HEK293T (cell line): ENCODE measurements at regions not wholly inside any gene's neighbourhood (a gene's known extent, or its start where the extent isn't known, plus 50 kb on each side); places are given as distances from the start of the nearest gene placed in this dataset.
A peak's percentile ranks its signal among the peaks of the same experiment; 100 is the strongest.

Experiments used
- CTCF ChIA-PET: fragments of 350-600 bp; formaldehyde crosslinking; extraction: SDS; loops from one replicate; lab custom pipeline; 2021; ENCODE audit warnings: antibody characterized with exemption, inconsistent platforms; lab: Yijun Ruan, JAX
- POLR2A ChIA-PET: fragments of 350-600 bp; formaldehyde crosslinking; extraction: SDS; loops from one replicate; lab custom pipeline; 2020; ENCODE audit warnings: antibody characterized with exemption, inconsistent platforms; lab: Yijun Ruan, JAX
- DNase-seq: peaks from one replicate; pipeline ENCODE4 v3.0.0; 2012; ENCODE audit warnings: mixed read lengths; ENCODE audit errors: extremely low spot score
- ARNT ChIP-seq: fragments of 450-650 bp; IDR thresholded peaks from 2 replicates; pipeline ENCODE4 v1.6.1; 2017; ENCODE audit warnings: mild to moderate bottlenecking
- BHLHE40 ChIP-seq: fragments of 450-650 bp; IDR thresholded peaks from 2 replicates; pipeline ENCODE4 v1.6.1; 2016; ENCODE audit warnings: mild to moderate bottlenecking, moderate library complexity, borderline replicate concordance
- CTBP1 ChIP-seq: fragments of 450-650 bp; IDR thresholded peaks from 2 replicates; pipeline ENCODE4 v1.6.1; 2016; ENCODE audit warnings: borderline replicate concordance
- ELF4 ChIP-seq: fragments of 450-650 bp; IDR thresholded peaks from 2 replicates; pipeline ENCODE4 v1.6.1; 2017; ENCODE audit warnings: antibody characterized with exemption
- FOXA1 ChIP-seq: fragments of 450-650 bp; IDR thresholded peaks from 2 replicates; pipeline ENCODE4 v1.6.1; 2016; ENCODE audit warnings: mild to moderate bottlenecking
- FOXK2 ChIP-seq: fragments of 450-650 bp; IDR thresholded peaks from 2 replicates; pipeline ENCODE4 v1.6.1; 2016; ENCODE audit warnings: mild to moderate bottlenecking
- FOXM1 ChIP-seq: fragments of 450-650 bp; IDR thresholded peaks from 2 replicates; pipeline ENCODE4 v1.6.1; 2017; ENCODE audit warnings: mild to moderate bottlenecking, borderline replicate concordance
- HDGF ChIP-seq: fragments of 450-650 bp; IDR thresholded peaks from 2 replicates; pipeline ENCODE4 v1.6.1; 2017; ENCODE audit warnings: antibody characterized with exemption, borderline replicate concordance
- L3MBTL2 ChIP-seq: fragments of 450-650 bp; conservative IDR thresholded peaks from 2 replicates; pipeline ENCODE4 v1.6.1; 2016; ENCODE audit warnings: mild to moderate bottlenecking
- LEF1 ChIP-seq: fragments of 450-650 bp; IDR thresholded peaks from 2 replicates; pipeline ENCODE4 v1.6.1; 2017; ENCODE audit warnings: mild to moderate bottlenecking, borderline replicate concordance
- NFRKB ChIP-seq: fragments of 450-650 bp; IDR thresholded peaks from 2 replicates; pipeline ENCODE4 v1.6.1; 2016; ENCODE audit warnings: mild to moderate bottlenecking, moderate library complexity
- PKNOX1 ChIP-seq: fragments of 450-650 bp; IDR thresholded peaks from 2 replicates; pipeline ENCODE4 v1.6.1; 2016
- SP1 ChIP-seq: fragments of 450-650 bp; IDR thresholded peaks from 2 replicates; pipeline ENCODE4 v1.6.1; 2017
- SUZ12 ChIP-seq: fragments of 450-650 bp; IDR thresholded peaks from 2 replicates; pipeline ENCODE4 v1.6.1; 2016; ENCODE audit warnings: mild to moderate bottlenecking
- TARDBP ChIP-seq: fragments of 450-650 bp; IDR thresholded peaks from 2 replicates; pipeline ENCODE4 v1.6.1; 2016
- ZNF384 ChIP-seq: fragments of 450-650 bp; IDR thresholded peaks from 2 replicates; pipeline ENCODE4 v1.6.1; 2016

GRCh38 chr13:59501004-59501403 lies 662.7 kb downstream of the DIAPH3 start:
- no peak for DNase-seq
- ChIA-PET POLR2A (no interaction called here), CTCF (no interaction called here)
- TF ChIP-seq ELF4 (peak; percentile 66), HDGF (no peak)

GRCh38 chr13:59504407-59504806 lies 659.3 kb downstream of the DIAPH3 start:
- no peak for DNase-seq
- ChIA-PET POLR2A (no interaction called here), CTCF (no interaction called here)
- no peak for TF ChIP-seq L3MBTL2
- TF ChIP-seq CTBP1 = no peak
- no peak for TF ChIP-seq ZNF384
- TF ChIP-seq LEF1 = no peak
- TF ChIP-seq SP1 = no peak

- ChIA-PET POLR2A (no interaction called here), CTCF (no interaction called here)
- DNase-seq = no peak
- TF ChIP-seq ELF4 (no peak), ARNT (no peak), FOXA1 (no peak), LEF1 (no peak), CTBP1 (no peak), FOXM1 (no peak), PKNOX1 (no peak), TARDBP (no peak), SUZ12 (no peak), ZNF384 (no peak), SP1 (no peak), BHLHE40 (no peak), NFRKB (no peak), L3MBTL2 (no peak), HDGF (no peak)
These were observed 653.3 kb downstream of the DIAPH3 start for GRCh38 chr13:59510386-59510785.

GRCh38 chr13:59513686-59514085 lies 650.0 kb downstream of the DIAPH3 start:
- ChIA-PET POLR2A (no interaction called here), CTCF (interaction anchor here (0.6 kb wide), 1 partner anchor 154 kb away, joined by 7 read pairs; no protein-coding TSS in a partner anchor)
- DNase-seq = no peak
- TF ChIP-seq SUZ12 (no peak), ELF4 (no peak)

GRCh38 chr13:59514316-59514715 lies 649.4 kb downstream of the DIAPH3 start:
- TF ChIP-seq LEF1 (no peak), HDGF (no peak), FOXK2 (no peak), FOXA1 (no peak), ARNT (no peak), ELF4 (no peak), L3MBTL2 (no peak), CTBP1 (no peak), FOXM1 (no peak), BHLHE40 (no peak)
- no peak for DNase-seq
- ChIA-PET POLR2A (no interaction called here), CTCF (no interaction called here)

- no peak for TF ChIP-seq SUZ12
- TF ChIP-seq LEF1 = no peak
- TF ChIP-seq ELF4 = no peak
- no peak for TF ChIP-seq ARNT
- no peak for TF ChIP-seq PKNOX1
- TF ChIP-seq FOXA1 = no peak
- no peak for TF ChIP-seq FOXK2
- TF ChIP-seq NFRKB = no peak
- no peak for TF ChIP-seq CTBP1
- TF ChIP-seq SP1 = no peak
- TF ChIP-seq FOXM1 = no peak
- TF ChIP-seq TARDBP = no peak
- no peak for TF ChIP-seq ZNF384
- TF ChIP-seq L3MBTL2 = no peak
- no peak for TF ChIP-seq HDGF
- TF ChIP-seq BHLHE40 = no peak
- no peak for DNase-seq
- CTCF ChIA-PET = no interaction called here
- POLR2A ChIA-PET = no interaction called here
These were observed 643.9 kb downstream of the DIAPH3 start for GRCh38 chr13:59519819-59520218.

GRCh38 chr13:59521549-59521948 lies 642.2 kb downstream of the DIAPH3 start:
- ChIA-PET POLR2A (no interaction called here), CTCF (no interaction called here)
- TF ChIP-seq L3MBTL2 = no peak
- TF ChIP-seq FOXK2 = no peak
- no peak for TF ChIP-seq CTBP1
- no peak for TF ChIP-seq TARDBP
- no peak for TF ChIP-seq BHLHE40
- no peak for TF ChIP-seq HDGF
- TF ChIP-seq ELF4 = no peak
- TF ChIP-seq SUZ12 = no peak
- TF ChIP-seq LEF1 = no peak
- no peak for TF ChIP-seq ARNT
- no peak for TF ChIP-seq NFRKB
- TF ChIP-seq ZNF384 = no peak
- TF ChIP-seq FOXA1 = no peak
- no peak for TF ChIP-seq SP1
- no peak for TF ChIP-seq FOXM1

More at GRCh38 chr13:59521549-59521948, 642.2 kb downstream of the DIAPH3 start:
- no peak for DNase-seq
